Sciatic nerve (tissue), 2 donors: ENCODE measurements at regions not wholly inside any gene's neighbourhood (a gene's known extent, or its start where the extent isn't known, plus 50 kb on each side); places are given as distances from the start of the nearest gene placed in this dataset.

Experiments used
- ATAC-seq: fragments of 200-7000 bp; cut with Tn5 transposase; one replicate; pipeline ENCODE4 v1.9.1; 2020; ENCODE audit warnings: mild to moderate bottlenecking, moderate library complexity
- DNase-seq: peaks from one replicate; pipeline ENCODE4 v3.0.0-alpha.2; 2020; ENCODE audit warnings: low spot score
- intact Hi-C: fragments of 100-400 bp; cut with DNase I; formaldehyde crosslinking; loops from one replicate; pipeline ENCODE4 v1.14.2; 2022
- donor health status: DM: no; HTN: no; CAD: no.
- donor health status: DM: no; HTN: no; CAD: no.

- no peak for ATAC-seq
- no peak for DNase-seq
- intact Hi-C loops = no loop called here
These were observed 299.9 kb downstream of the ASMT start for GRCh38 chrX:1914606-1915365.

GRCh38 chrX:1918780-1919179, 303.9 kb downstream of the ASMT start:
- ATAC-seq = no peak
- intact Hi-C loops = no loop called here
- no peak for DNase-seq

- ATAC-seq = no peak
- intact Hi-C loops = no loop called here
- no peak for DNase-seq
These were observed 310.2 kb downstream of the ASMT start for GRCh38 chrX:1925053-1925481.

- intact Hi-C loops = no loop called here
- ATAC-seq (no peak), DNase-seq (no peak)
These were observed 313.9 kb downstream of the ASMT start for GRCh38 chrX:1928805-1929204.

GRCh38 chrX:1932231-1932630, 317.4 kb downstream of the ASMT start:
- no peak for ATAC-seq

GRCh38 chrX:1933964-1934363, 319.1 kb downstream of the ASMT start:
- ATAC-seq (no peak), DNase-seq (no peak)
- intact Hi-C loops = no loop called here

More at GRCh38 chrX:1932231-1932630, 317.4 kb downstream of the ASMT start:
- DNase-seq = no peak
- intact Hi-C loops = no loop called here

- DNase-seq (no peak), ATAC-seq (no peak)
- intact Hi-C loops = no loop called here
These were observed 320.9 kb downstream of the ASMT start for GRCh38 chrX:1935805-1936204.

GRCh38 chrX:1938190-1938589, 323.3 kb downstream of the ASMT start:
- no peak for ATAC-seq

GRCh38 chrX:1941321-1941720, 326.5 kb downstream of the ASMT start:
- intact Hi-C loops = no loop called here
- DNase-seq (no peak), ATAC-seq (no peak)

More at GRCh38 chrX:1938190-1938589, 323.3 kb downstream of the ASMT start:
- intact Hi-C loops = no loop called here
- DNase-seq = no peak

GRCh38 chrX:1945879-1946278, 331.0 kb downstream of the ASMT start:
- ATAC-seq (no peak), DNase-seq (no peak)
- intact Hi-C loops = no loop called here

- intact Hi-C loops = no loop called here
- no peak for DNase-seq
- no peak for ATAC-seq
These were observed 332.1 kb downstream of the ASMT start for GRCh38 chrX:1946974-1947373.
